ENCODE measurements at regions not wholly inside any gene's neighbourhood (a gene's known extent, or its start where the extent isn't known, plus 50 kb on each side); places are given as distances from the start of the nearest gene placed in this dataset.

- TF ChIP-seq CTCF (IDR thresholded peaks at IDR 0.05), result no peak
- Histone ChIP-seq H3K27me3 (no peaks in the 10 kb centered on the region), H3K4me1 (no peaks in the 10 kb centered on the region), H3K27ac (no peak overlapping the region), H3K4me3 (no peak overlapping the region), H3K36me3 (no peaks in the 10 kb centered on the region), H3K9me3 (no peaks in the 10 kb centered on the region)
- DNase-seq (ENCODE audit: low spot score), result no peak
Observed at GRCh38 chr3:73681198-73681597, 56.5 kb upstream of the PDZRN3 start.

- no peak overlapping the region for H3K27ac ChIP-seq
- H3K4me1 ChIP-seq, result no peaks in the 10 kb centered on the region
- no peaks in the 10 kb centered on the region for H3K36me3 ChIP-seq
- no peaks in the 10 kb centered on the region for H3K9me3 ChIP-seq
- H3K4me3 ChIP-seq, result no peak overlapping the region
- DNase-seq (ENCODE audit: low spot score), result no peak
- H3K27me3 ChIP-seq, result no peaks in the 10 kb centered on the region
- TF ChIP-seq CTCF (IDR thresholded peaks at IDR 0.05), result no peak
Observed at GRCh38 chr3:73680391-73681095, 55.8 kb upstream of the PDZRN3 start.

- Histone ChIP-seq H3K27me3 (no peaks in the 10 kb centered on the region), H3K9me3 (no peaks in the 10 kb centered on the region), H3K4me1 (no peaks in the 10 kb centered on the region), H3K4me3 (no peak overlapping the region), H3K36me3 (no peaks in the 10 kb centered on the region), H3K27ac (no peak overlapping the region)
- no peak for DNase-seq (ENCODE audit: low spot score)
- no peak for TF ChIP-seq CTCF (IDR thresholded peaks at IDR 0.05)
Observed at GRCh38 chr3:73677336-73678024, 52.7 kb upstream of the PDZRN3 start.
